GM21825 (cell line): ENCODE measurements at regions not wholly inside any gene's neighbourhood (a gene's known extent, or its start where the extent isn't known, plus 50 kb on each side); places are given as distances from the start of the nearest gene placed in this dataset.

Source experiments
- ATAC-seq: cut with Tn5 transposase; IDR thresholded peaks from one replicate; pipeline ENCODE4 v1.9.1; 2021; ENCODE audit warnings: mild to moderate bottlenecking, moderate library complexity; ENCODE audit not compliant: unreplicated experiment

DNA sequence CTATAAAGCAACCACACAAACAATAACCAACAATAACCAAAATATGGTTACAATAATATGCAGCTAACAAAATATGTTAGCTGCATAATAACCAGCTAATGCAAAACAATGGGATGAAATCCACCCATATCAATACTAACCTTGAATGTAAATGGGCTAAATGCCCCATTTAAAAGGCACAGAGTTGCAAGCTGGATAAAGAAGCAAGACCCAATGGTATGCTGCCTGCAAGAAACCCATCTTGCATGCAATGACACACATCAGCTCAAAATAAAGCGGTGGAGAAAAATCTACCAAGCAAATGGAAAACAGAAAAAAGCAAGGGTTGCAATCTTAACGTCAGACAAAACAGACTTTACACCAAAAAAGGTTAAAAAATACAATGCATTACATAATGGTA lies 316.5 kb upstream of the NR5A2 start:
- no peak for ATAC-seq

DNA sequence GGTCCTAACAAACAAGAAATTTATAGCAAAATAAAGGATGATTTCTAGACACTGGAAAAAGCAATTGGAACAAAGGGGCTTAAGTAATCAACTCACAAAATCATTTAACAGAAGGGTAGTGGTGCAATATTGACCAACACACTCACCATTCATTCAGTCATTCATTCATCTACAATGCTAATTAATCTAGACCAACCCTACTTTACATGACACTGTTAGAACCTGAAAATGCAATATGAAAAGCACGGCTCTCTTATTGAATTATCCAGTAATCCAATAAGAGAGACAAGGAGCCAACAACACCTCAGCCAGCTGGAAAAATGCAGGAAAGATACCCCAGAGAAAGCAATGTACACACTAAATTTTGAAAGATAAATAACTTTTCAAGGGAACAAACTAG lies 310.8 kb upstream of the NR5A2 start:
- ATAC-seq, result no peak

- no peak for ATAC-seq
Measured at GRCh38 chr1:199719156-199719842, 308.2 kb upstream of the NR5A2 start.

- ATAC-seq, result no peak
Measured at GRCh38 chr1:199720496-199720895, 307.0 kb upstream of the NR5A2 start.

- no peak for ATAC-seq
Measured at GRCh38 chr1:199721001-199721400, 306.5 kb upstream of the NR5A2 start.

DNA sequence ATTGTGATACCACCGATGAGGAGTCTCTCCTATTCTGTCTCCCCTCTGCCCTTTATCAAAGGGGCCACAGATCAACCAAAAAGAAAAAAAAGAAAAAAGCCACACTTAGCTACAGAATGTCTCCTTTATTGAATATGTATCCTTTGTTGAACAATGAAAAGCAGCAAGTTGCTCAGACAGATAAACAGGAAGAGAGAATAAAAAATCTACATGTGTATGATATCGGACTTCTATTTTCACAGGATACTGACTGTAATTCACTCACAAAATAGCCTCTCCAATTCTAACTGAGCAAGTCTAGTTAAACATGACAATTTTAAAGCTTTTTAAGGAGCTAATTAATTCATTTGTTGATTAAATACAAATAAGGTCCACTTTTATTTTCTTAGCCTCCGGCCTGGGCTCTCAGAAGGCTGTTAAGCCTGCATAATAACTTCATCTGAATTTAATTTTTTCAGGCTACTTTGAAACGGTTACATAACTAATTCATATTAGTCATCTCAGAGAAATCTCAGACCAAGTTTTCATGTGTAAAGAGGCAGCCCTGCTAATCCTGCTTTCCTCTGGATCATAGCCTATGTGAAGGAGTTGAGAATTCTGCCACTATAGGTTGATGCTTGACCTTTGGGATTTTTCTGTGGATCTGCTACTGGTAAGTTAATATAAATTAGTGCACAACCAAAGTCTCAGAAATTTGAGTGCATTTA lies 304.1 kb upstream of the NR5A2 start:
- ATAC-seq, result no peak

- ATAC-seq, result no peak
Measured at GRCh38 chr1:199724049-199724448, 303.5 kb upstream of the NR5A2 start.

GRCh38 chr1:199725002-199725565 lies 302.4 kb upstream of the NR5A2 start:
- no peak for ATAC-seq

- no peak for ATAC-seq
Measured at GRCh38 chr1:199727682-199728081, 299.8 kb upstream of the NR5A2 start.

DNA sequence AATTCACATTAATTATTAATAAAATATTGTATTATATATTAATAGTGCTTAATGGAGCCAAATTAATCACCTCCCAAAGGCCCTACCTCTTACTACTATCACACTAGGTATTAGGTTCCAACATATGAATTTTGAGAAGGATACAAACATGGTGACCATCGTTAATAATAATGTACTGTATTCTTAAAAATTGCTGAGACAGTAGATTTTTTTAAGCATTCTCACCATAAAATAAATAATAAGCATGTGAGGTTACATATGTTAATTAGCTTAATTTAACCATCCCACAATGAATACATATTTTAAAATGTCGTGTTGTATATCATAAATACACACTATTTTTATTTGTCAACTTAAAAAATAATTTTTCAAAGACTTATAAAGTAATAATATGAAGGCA lies 299.2 kb upstream of the NR5A2 start:
- no peak for ATAC-seq

DNA sequence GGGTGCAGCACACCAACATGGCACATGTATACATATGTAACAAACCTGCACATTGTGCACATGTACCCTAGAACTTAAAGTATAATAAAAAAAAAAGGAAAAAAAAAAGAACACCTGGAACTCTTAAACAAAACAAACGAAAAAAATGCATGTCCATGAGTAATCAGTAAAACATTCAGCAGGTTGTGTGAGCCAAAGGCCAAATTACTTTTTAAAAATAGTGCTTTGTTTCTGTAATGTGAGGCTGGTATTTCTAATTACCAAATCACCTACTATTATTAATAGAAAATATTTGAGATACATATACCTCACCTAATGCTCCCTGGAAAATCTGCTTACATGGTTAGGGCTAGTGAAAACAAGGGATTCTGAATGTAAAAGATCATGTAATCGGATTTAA lies 294.4 kb upstream of the NR5A2 start:
- ATAC-seq, result no peak

GRCh38 chr1:199734186-199734585 lies 293.3 kb upstream of the NR5A2 start:
- no peak for ATAC-seq

GRCh38 chr1:199735660-199736059 lies 291.9 kb upstream of the NR5A2 start:
- no peak for ATAC-seq

DNA sequence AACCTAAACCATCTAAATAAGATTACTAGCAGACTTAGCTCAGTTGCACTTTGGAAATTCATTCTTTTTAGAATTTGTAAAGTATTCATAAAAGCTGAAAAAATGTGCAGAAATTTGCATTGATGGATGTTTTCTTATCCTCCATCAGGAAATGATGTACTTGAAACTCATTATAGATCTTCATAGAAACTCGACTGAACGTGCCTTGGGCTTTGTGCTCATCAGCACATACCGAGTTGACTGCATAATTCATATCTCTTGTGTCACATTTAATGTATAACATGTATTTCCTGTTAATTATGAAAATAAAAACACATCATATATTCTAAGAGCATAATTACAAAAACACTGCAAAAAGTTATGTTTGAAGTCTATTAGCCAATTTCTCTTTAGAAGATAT lies 290.9 kb upstream of the NR5A2 start:
- ATAC-seq, result no peak

- no peak for ATAC-seq
Measured at GRCh38 chr1:199741586-199741985, 285.9 kb upstream of the NR5A2 start.

GRCh38 chr1:199742547-199742946 lies 285.0 kb upstream of the NR5A2 start:
- ATAC-seq, result no peak

DNA sequence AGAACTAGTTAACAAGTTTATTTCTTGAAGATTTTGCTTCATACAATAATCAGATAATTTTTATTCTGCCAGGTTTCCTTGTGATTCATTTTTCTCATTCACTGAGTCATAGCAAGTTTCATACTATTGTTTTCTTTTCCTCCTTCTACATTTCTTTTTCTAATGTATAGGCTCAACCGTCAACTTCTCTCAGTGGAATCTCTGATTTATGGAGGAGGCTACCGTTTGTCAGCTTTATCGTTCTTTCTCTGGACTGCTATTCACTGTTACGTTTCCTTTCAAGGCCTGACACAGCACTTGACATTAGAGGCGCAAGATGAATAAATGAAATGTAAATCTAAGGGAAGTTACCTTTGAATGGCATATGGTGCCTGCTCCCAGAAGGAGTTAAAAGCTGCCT lies 284.3 kb upstream of the NR5A2 start:
- ATAC-seq, result no peak

DNA sequence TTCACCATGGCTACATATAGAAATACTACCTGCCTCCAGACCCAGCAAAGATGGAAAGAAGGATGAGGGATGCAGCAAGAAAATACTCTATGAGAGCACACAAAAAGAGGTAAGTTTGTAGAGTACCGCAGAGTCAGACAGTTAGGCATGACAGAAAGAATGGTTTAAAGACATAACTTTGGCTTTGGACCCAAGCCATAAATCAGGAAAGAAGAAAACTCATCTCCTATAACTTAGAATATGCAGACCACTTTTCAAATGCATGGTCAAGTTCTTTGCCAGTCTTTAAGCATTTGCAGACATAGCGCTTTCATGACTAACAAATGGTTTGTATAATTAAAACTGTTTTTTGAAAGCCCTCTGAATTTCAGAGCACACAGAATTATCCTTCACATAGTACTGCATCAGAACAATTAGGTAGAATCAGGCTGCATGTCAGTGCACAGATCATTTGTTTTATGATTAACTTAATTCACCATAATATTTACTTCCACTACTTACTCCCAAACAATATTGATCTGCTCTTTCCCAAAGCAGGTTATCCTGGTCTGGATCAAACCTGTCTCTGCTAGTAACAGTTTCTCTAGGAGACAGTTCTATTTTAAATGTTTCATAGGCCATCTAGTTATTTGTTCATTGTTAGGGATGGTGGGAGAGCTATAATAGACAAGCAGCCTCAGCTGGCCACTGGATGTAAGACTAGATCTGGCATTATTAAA lies 280.7 kb upstream of the NR5A2 start:
- no peak for ATAC-seq

DNA sequence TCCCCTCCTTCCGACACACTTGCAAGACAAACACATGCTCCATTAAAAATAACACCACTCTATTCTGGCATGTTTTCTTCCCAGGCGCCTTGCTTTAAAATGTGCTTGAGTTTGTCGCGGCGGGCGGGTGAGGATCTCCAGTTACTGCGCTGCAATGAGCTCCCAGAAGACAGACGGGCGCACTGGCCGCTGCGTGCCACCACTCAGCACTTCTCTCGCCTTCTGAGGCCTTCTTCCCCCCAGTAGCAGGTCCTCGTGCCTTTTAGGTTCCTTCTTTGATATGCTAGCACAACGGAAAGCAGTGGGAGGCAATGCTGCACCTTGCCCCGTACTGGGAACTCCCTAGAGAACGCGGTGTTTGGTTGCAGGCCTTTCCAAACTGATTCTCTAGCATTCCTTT lies 279.5 kb upstream of the NR5A2 start:
- no peak for ATAC-seq

GRCh38 chr1:199751506-199751905 lies 276.0 kb upstream of the NR5A2 start:
- ATAC-seq, result no peak

GRCh38 chr1:199751962-199752687 lies 275.4 kb upstream of the NR5A2 start:
- no peak for ATAC-seq
